Gastroesophageal sphincter (tissue), 3 donors: ENCODE measurements at regions not wholly inside any gene's neighbourhood (a gene's known extent, or its start where the extent isn't known, plus 50 kb on each side); places are given as distances from the start of the nearest gene placed in this dataset.

ENCODE experiments used
- CTCF ChIP-seq, 4 experiments: fragments of 200-600 bp in 2 of 4; fragments of 450-650 bp in 2 of 4; sonication (generic) in 1 of 4; IDR thresholded peaks; one replicate each; pipeline ENCODE4 v1.5.1; 2017 to 2019; ENCODE audit warnings: antibody characterized with exemption in 4 of 4, mild to moderate bottlenecking in 2 of 4, moderate library complexity in 2 of 4
- EP300 ChIP-seq: sonication (generic); formaldehyde crosslinking; IDR thresholded peaks from one replicate; pipeline ENCODE4 v1.6.1; 2017; ENCODE audit warnings: antibody characterized with exemption, mild to moderate bottlenecking
- POLR2A ChIP-seq, 2 donors: fragments of 450-650 bp; IDR thresholded peaks; one replicate each; pipeline ENCODE4 v1.6.1; 2017; ENCODE audit warnings: antibody characterized with exemption in 2 of 2, mild to moderate bottlenecking in 2 of 2, moderate library complexity in 1 of 2
- POLR2AphosphoS5 ChIP-seq: sonication (generic); formaldehyde crosslinking; IDR thresholded peaks from one replicate; pipeline ENCODE4 v1.6.1; 2017; ENCODE audit warnings: antibody characterized with exemption

- TF ChIP-seq POLR2AphosphoS5 (no peak), POLR2A (IDR thresholded peaks at IDR 0.05) (no peak), CTCF (IDR thresholded peaks at IDR 0.05) (no peak), EP300 (no peak)
These were observed 201.5 kb downstream of the UACA start for GRCh38 chr15:70561885-70562284.
